Kidney epithelial cell (primary cell): ENCODE measurements at regions not wholly inside any gene's neighbourhood (a gene's known extent, or its start where the extent isn't known, plus 50 kb on each side); places are given as distances from the start of the nearest gene placed in this dataset.

Experiments used
- DNase-seq: peaks from one replicate; pipeline ENCODE4 v3.0.0-alpha.2; 2010; ENCODE audit warnings: low read depth
- H3K27me3 ChIP-seq: 2 replicates; pipeline ENCODE4 v1.6.0; 2011; ENCODE audit warnings: low read length; ENCODE audit not compliant: control insufficient read depth, insufficient read depth
- H3K36me3 ChIP-seq: 2 replicates; pipeline ENCODE4 v1.5.1; 2011; ENCODE audit warnings: low read length; ENCODE audit not compliant: control insufficient read depth, insufficient read depth
- H3K4me3 ChIP-seq: 2 replicates; pipeline ENCODE4 v1.5.1; 2011; ENCODE audit warnings: low read depth, mild to moderate bottlenecking, control low read depth, low read length
- TF ChIP-seq, protein P1 (sequence below): IDR thresholded peaks from 2 replicates; pipeline ENCODE4 v1.5.1; 2011; ENCODE audit warnings: mild to moderate bottlenecking, moderate library complexity, low read length, control low read depth, inconsistent platforms; ENCODE audit not compliant: insufficient read depth, poor library complexity, severe bottlenecking

DNA sequence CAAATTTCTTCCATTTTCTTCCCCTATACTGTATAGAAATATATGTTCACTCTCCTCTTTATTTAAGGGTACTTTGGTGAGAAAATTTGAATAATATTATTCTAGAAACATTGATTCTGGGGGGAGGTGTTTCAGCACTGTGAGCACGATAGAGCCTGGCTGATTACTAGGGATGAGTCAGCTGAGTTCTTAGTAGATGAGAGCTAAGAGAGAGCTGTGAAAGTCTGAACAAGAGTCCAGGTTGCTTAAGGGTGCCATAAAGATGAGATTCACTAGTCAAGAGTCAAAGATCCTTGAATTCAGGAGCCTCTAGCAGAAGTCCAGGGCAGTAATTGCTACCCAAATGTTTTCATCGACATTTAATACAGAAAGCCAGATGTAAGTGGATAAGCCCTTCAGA, 756.6 kb upstream of the API5 start:
- no peaks in the 10 kb centered on the region for H3K27me3 ChIP-seq
- TF ChIP-seq, protein P1, sequence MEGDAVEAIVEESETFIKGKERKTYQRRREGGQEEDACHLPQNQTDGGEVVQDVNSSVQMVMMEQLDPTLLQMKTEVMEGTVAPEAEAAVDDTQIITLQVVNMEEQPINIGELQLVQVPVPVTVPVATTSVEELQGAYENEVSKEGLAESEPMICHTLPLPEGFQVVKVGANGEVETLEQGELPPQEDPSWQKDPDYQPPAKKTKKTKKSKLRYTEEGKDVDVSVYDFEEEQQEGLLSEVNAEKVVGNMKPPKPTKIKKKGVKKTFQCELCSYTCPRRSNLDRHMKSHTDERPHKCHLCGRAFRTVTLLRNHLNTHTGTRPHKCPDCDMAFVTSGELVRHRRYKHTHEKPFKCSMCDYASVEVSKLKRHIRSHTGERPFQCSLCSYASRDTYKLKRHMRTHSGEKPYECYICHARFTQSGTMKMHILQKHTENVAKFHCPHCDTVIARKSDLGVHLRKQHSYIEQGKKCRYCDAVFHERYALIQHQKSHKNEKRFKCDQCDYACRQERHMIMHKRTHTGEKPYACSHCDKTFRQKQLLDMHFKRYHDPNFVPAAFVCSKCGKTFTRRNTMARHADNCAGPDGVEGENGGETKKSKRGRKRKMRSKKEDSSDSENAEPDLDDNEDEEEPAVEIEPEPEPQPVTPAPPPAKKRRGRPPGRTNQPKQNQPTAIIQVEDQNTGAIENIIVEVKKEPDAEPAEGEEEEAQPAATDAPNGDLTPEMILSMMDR, result no peak
- DNase-seq, result no peak
- no peaks in the 10 kb centered on the region for H3K36me3 ChIP-seq
- H3K4me3 ChIP-seq, result no peak overlapping the region

DNA sequence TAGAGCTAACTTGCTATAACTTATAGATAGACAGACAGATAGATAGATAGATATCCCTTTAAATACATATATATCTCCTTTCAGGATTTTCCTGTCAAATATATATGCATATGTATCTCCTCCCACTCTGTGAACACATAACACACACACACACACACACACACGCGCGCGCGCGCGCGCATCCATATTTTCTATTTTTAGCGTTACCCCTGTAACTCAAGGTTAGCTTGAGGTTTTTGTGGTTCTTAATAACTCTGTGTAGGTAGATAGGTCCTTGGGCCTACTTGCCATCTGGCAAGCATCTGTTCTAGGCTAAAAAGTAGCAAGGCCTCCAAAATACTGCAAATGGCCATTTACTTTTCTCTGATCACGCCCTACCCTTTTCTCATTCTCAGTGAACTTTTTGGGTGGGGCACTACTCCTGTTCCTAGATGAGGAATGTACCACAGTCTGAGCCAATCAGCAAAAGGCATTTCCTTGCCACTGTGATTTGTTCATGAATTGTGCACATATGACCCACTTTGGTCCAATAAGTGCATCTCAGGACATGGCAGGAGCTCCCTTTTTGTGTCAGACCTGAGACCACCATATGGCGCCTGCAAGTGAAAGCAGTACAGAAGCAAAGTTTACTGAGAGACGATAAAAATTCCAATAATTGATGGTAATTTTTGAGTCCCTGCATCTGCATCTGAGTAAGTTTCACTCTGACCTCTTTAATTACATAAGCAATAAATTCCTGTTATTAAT, 740.5 kb upstream of the API5 start:
- no peak overlapping the region for H3K4me3 ChIP-seq
- H3K36me3 ChIP-seq, result no peaks in the 10 kb centered on the region
- TF ChIP-seq, protein P1, result no peak
- DNase-seq, result no peak
- H3K27me3 ChIP-seq, result no peaks in the 10 kb centered on the region

DNA sequence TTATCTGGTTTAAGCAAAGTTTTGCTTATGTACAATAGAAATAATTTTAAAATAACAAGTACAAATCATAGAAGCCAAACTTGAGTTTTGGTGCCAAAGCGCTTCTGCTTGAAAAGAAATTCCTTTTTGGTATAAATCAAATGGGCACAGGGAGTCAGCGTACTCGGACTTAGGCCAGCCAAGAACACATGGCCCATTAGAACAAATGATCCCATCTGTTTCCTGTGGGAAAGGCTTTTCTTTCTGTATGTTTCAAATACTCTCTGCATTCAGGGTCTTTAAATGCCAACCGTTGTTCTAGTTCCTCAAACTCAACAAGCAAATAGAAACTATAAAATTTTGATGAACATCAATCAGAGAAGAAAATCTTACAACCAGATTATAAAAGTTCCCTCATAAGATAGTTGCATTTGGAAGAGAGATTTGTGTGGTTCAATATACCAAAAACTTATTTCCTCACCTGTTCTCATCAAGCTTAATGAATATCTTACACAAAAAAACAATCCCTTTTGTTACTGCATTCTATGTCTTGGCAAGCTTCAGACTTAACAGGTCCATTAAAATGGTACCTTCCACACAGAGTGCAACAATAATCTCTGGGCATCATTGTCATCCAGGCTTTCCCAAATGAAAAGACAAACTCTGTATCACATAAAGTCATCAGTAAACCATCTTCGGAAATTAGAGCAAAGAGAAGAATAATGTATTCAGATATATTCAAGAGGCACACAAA, 739.8 kb upstream of the API5 start:
- TF ChIP-seq, protein P1, result no peak
- H3K4me3 ChIP-seq, result no peak overlapping the region
- no peaks in the 10 kb centered on the region for H3K27me3 ChIP-seq
- H3K36me3 ChIP-seq, result no peaks in the 10 kb centered on the region
- no peak for DNase-seq

DNA sequence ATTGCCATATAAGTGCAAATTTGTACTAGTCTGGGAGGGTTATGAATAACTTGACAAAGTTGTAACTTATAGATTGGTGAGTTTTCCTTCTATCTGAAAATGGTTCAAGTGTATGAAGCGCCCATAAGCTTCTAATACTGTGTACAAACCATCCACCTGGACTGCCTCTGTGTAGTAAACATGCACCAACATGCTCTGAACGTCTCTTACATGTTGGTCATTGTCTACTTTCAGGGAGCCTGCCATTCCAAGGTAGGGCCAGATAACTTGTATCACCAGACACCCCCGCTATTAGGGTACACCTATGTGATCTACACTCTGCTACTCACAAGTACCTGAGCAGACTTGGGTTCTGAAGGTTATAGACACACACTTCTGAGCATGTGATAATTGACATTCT, 735.5 kb upstream of the API5 start:
- H3K36me3 ChIP-seq, result no peaks in the 10 kb centered on the region
- TF ChIP-seq, protein P1, result no peak
- no peaks in the 10 kb centered on the region for H3K27me3 ChIP-seq
- no peak for DNase-seq
- no peak overlapping the region for H3K4me3 ChIP-seq

DNA sequence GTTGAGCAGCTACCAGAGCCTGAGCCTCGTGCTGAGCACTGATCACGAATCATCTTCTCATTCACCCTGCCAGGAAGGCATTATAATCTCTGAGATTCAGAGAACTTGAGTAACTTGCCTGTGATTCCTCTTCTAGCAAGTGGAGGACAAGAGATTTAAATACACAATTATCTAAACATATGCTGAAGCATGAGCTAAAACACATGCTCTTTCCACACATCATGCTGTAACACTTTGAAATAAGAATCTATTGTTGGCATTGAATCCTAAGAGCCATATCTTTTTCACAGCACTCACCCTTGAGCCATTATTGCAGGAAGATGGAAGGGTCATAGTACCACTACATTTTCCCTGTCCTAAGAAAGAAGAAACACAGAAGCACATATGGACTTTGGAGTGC, 722.5 kb upstream of the API5 start:
- TF ChIP-seq, protein P1, result no peak
- no peaks in the 10 kb centered on the region for H3K36me3 ChIP-seq
- H3K4me3 ChIP-seq, result no peak overlapping the region
- no peak for DNase-seq
- no peaks in the 10 kb centered on the region for H3K27me3 ChIP-seq
